ENCODE measurements at regions not wholly inside any gene's neighbourhood (a gene's known extent, or its start where the extent isn't known, plus 50 kb on each side); places are given as distances from the start of the nearest gene placed in this dataset.

DNA sequence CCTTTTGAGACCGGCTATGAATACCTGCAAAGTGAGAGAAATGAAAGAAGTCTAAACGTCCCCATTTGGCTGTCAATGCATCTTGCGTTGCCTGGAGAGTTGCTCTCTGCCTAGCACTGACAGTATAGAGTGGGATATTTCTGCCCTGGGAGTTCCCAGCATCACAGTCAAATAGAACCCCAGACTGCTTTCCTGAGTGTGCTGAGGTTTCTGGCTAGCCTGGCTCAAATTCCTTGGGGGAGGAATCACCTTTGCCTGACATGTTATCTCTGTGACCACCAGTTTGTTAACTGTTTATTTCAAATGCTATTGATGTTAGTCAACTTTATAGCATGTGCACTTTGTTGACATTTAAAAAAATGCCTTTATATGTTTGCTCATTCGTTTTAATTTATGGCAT is 212.0 kb upstream of the FAM78B start:
- no peaks in the 10 kb centered on the region for H3F3A ChIP-seq (ENCODE audit: insufficient read depth)
- H3K9ac ChIP-seq (ENCODE audit: low read length): no peak overlapping the region

DNA sequence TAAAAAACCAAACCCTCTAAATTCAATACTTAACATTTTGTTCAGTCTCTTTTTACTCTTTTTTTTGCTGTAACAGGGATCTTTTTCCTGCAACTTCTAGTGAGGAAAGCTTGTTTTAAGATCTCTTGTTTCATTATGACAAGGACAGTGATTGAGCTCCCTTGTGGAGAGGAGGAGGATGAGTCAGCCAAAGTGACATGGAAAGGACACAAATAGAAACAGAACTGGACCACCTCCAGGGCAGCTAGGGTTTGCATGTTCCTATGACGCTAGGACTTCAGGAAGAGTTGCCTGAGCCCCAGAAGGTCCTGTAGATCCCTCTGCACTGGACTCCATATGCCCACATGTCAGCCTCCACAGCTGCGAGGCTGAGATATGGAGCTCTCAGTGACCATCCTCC is 212.6 kb upstream of the FAM78B start:
- no peaks in the 10 kb centered on the region for H3K9me3 ChIP-seq (ENCODE audit: insufficient read depth, low read length)
- no peaks in the 10 kb centered on the region for H3K36me3 ChIP-seq (ENCODE audit: low read length)
- no peaks in the 10 kb centered on the region for H4K20me1 ChIP-seq (ENCODE audit: low read depth, low read length)
- H2AFZ ChIP-seq (ENCODE audit: low read depth, low read length, severe bottlenecking): no peak overlapping the region
- no peak overlapping the region for H3K4me2 ChIP-seq (ENCODE audit: low read depth, low read length, poor library complexity, severe bottlenecking)
- no peaks in the 10 kb centered on the region for H3F3A ChIP-seq (ENCODE audit: insufficient read depth)
- H3K4me3 ChIP-seq (ENCODE audit: insufficient read depth, low read length, poor library complexity, severe bottlenecking): no peak overlapping the region
- no peaks in the 10 kb centered on the region for H3K9me2 ChIP-seq (replicated peaks; ENCODE audit: insufficient read depth, low read length)
- no peaks in the 10 kb centered on the region for H3K79me2 ChIP-seq (ENCODE audit: insufficient read depth, low read length)
- H3K27me3 ChIP-seq (ENCODE audit: low read length): no peaks in the 10 kb centered on the region
- no peak overlapping the region for H3K9ac ChIP-seq (ENCODE audit: low read length)
- TF ChIP-seq EZH2phosphoT487 (conservative IDR thresholded peaks at IDR 0.05; ENCODE audit: low read length) (no peak), CTCF (IDR thresholded peaks at IDR 0.05; ENCODE audit: insufficient read depth, low read length, poor library complexity, severe bottlenecking) (no peak)
- H3K27ac ChIP-seq (ENCODE audit: low read depth, low read length): no peak overlapping the region

More for the DNA sequence above, 212.0 kb upstream of the FAM78B start:
- Histone ChIP-seq H4K20me1 (ENCODE audit: low read depth, low read length) (no peaks in the 10 kb centered on the region), H2AFZ (ENCODE audit: low read depth, low read length, severe bottlenecking) (no peak overlapping the region), H3K9me2 (replicated peaks; ENCODE audit: insufficient read depth, low read length) (no peaks in the 10 kb centered on the region), H3K36me3 (ENCODE audit: low read length) (no peaks in the 10 kb centered on the region), H3K4me3 (ENCODE audit: insufficient read depth, low read length, poor library complexity, severe bottlenecking) (no peak overlapping the region), H3K27ac (ENCODE audit: low read depth, low read length) (no peak overlapping the region), H3K79me2 (ENCODE audit: insufficient read depth, low read length) (no peaks in the 10 kb centered on the region), H3K4me2 (ENCODE audit: low read depth, low read length, poor library complexity, severe bottlenecking) (no peak overlapping the region), H3K9me3 (ENCODE audit: insufficient read depth, low read length) (no peaks in the 10 kb centered on the region), H3K27me3 (ENCODE audit: low read length) (no peaks in the 10 kb centered on the region)
- TF ChIP-seq CTCF (IDR thresholded peaks at IDR 0.05; ENCODE audit: insufficient read depth, low read length, poor library complexity, severe bottlenecking) (no peak), EZH2phosphoT487 (conservative IDR thresholded peaks at IDR 0.05; ENCODE audit: low read length) (no peak)

DNA sequence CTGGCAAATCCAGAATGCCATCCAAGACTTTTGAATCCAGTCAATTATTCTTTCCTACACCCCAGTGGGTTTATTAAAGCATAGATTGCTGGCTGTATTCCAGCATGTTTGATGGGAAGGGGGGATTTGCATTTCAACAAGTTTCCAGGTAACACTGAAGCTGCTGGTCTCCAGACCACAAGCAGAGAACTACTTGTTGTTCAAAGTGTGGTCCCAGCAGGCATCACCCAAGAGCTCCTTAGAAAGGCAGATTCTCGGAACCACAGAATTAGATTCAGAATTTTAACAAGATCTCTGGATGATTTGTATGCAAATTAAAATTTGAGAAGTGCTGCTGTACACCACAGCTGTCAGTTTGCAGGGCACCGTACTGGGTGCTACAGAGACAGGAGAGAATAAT is 216.3 kb upstream of the FAM78B start:
- no peak for TF ChIP-seq CTCF (IDR thresholded peaks at IDR 0.05; ENCODE audit: insufficient read depth, low read length, poor library complexity, severe bottlenecking)
- TF ChIP-seq EZH2phosphoT487 (conservative IDR thresholded peaks at IDR 0.05; ENCODE audit: low read length): no peak
- H3K27me3 ChIP-seq (ENCODE audit: low read length): no peaks in the 10 kb centered on the region
- H3F3A ChIP-seq (ENCODE audit: insufficient read depth): no peaks in the 10 kb centered on the region
- no peaks in the 10 kb centered on the region for H3K36me3 ChIP-seq (ENCODE audit: low read length)
- no peak overlapping the region for H3K27ac ChIP-seq (ENCODE audit: low read depth, low read length)
- no peaks in the 10 kb centered on the region for H3K9me2 ChIP-seq (replicated peaks; ENCODE audit: insufficient read depth, low read length)
- H3K9ac ChIP-seq (ENCODE audit: low read length): no peak overlapping the region
- no peaks in the 10 kb centered on the region for H3K9me3 ChIP-seq (ENCODE audit: insufficient read depth, low read length)
- no peak overlapping the region for H3K4me2 ChIP-seq (ENCODE audit: low read depth, low read length, poor library complexity, severe bottlenecking)
- no peaks in the 10 kb centered on the region for H3K79me2 ChIP-seq (ENCODE audit: insufficient read depth, low read length)
- H2AFZ ChIP-seq (ENCODE audit: low read depth, low read length, severe bottlenecking): no peak overlapping the region
- H3K4me3 ChIP-seq (ENCODE audit: insufficient read depth, low read length, poor library complexity, severe bottlenecking): no peak overlapping the region
- no peaks in the 10 kb centered on the region for H4K20me1 ChIP-seq (ENCODE audit: low read depth, low read length)
